GM12878 (cell line): ENCODE measurements at regions not wholly inside any gene's neighbourhood (a gene's known extent, or its start where the extent isn't known, plus 50 kb on each side); places are given as distances from the start of the nearest gene placed in this dataset.
"Not testable (repeated sequence)": the region's sequence is repeated elsewhere in the genome, so short reads cannot be mapped to it uniquely, and the experiment has no call there.

ENCODE experiments used
- ATAC-seq: fragments of 200-7000 bp; cut with Tn5 transposase; 3 replicates; pipeline ENCODE4 v1.9.1; 2020; ENCODE audit warnings: mild to moderate bottlenecking, moderate library complexity
- BruUV-seq: library from RNA; stranded (reverse); fragments of 400-500 nt; replicated peaks from 2 replicates; lab custom pipeline; 2021; lab: Mats Ljungman, UMichigan
- CTCF ChIA-PET: fragments of 300-600 bp; sonication (Branson Sonifier 250); formaldehyde crosslinking; extraction: SDS; loops from one replicate; lab custom pipeline; 2021; ENCODE audit warnings: inconsistent platforms; lab: Yijun Ruan, JAX
- POLR2A ChIA-PET: fragments of 350-600 bp; formaldehyde crosslinking; extraction: SDS; loops from one replicate; lab custom pipeline; 2021; ENCODE audit warnings: inconsistent platforms; lab: Charles Lee
- RAD21 ChIA-PET: fragments of 300-600 bp; sonication (Branson Sonifier 250); formaldehyde crosslinking; loops from one replicate; lab custom pipeline; 2023; ENCODE audit warnings: antibody characterized with exemption; ENCODE audit not compliant: unreplicated experiment; lab: Charles Lee
- SMC1A ChIA-PET: fragments of 300-600 bp; sonication (Branson Sonifier 250); formaldehyde crosslinking; loops from one replicate; lab custom pipeline; 2023; ENCODE audit not compliant: unreplicated experiment, uncharacterized antibody; lab: Charles Lee
- DNase-seq: peaks from one replicate; pipeline ENCODE4 v3.0.0-alpha.2; 2011; ENCODE audit warnings: low read depth, low spot score
- FAIRE-seq: peaks from 3 replicates; lab custom pipeline; 2011; peaks lifted over from hg19 to GRCh38; lab: Jason Lieb, UNC
- H2AFZ ChIP-seq: 2 replicates; pipeline ENCODE4 v1.6.0; 2011; ENCODE audit warnings: low read depth, low read length, control low read depth; ENCODE audit not compliant: control insufficient read depth
- H3K27ac ChIP-seq: 2 replicates; pipeline ENCODE4 v1.5.1; 2011; ENCODE audit warnings: control low read depth; ENCODE audit not compliant: control insufficient read depth, insufficient read depth
- H3K27me3 ChIP-seq, 2 experiments: replicated peaks in 1 of 2; 2 replicates each; pipeline versions ENCODE4 v1.6.0 to v1.6.1; 2011; ENCODE audit warnings: low read length in 1 of 2; ENCODE audit not compliant: control insufficient read depth in 2 of 2, insufficient read depth in 2 of 2
- H3K36me3 ChIP-seq, 2 experiments: 2 replicates each; pipeline ENCODE4 v1.5.1; 2011; ENCODE audit warnings: low read length in 1 of 2; ENCODE audit not compliant: control insufficient read depth in 2 of 2, insufficient read depth in 2 of 2
- H3K4me1 ChIP-seq: 2 replicates; pipeline ENCODE4 v1.6.1; 2011; ENCODE audit warnings: mild to moderate bottlenecking, low read length, moderate library complexity, mixed read lengths; ENCODE audit not compliant: control insufficient read depth, insufficient read depth
- H3K4me2 ChIP-seq: 2 replicates; pipeline ENCODE4 v1.6.0; 2011; ENCODE audit warnings: control low read depth; ENCODE audit not compliant: control insufficient read depth, insufficient read depth
- H3K4me3 ChIP-seq: fragments of 200-600 bp; sonication (generic); 2 replicates; pipeline ENCODE4 v1.5.1; 2016
- H3K79me2 ChIP-seq: 2 replicates; pipeline ENCODE4 v1.6.0; 2011; ENCODE audit warnings: low read length; ENCODE audit not compliant: control insufficient read depth, insufficient read depth
- H3K9ac ChIP-seq: 2 replicates; pipeline ENCODE4 v1.8.0; 2011; ENCODE audit warnings: low read length, control low read depth, mixed read lengths; ENCODE audit not compliant: control insufficient read depth, insufficient read depth
- H3K9me3 ChIP-seq: replicated peaks from 3 replicates; pipeline ENCODE4 v1.5.1; 2011; ENCODE audit warnings: mild to moderate bottlenecking, low read length; ENCODE audit not compliant: control insufficient read depth, insufficient read depth
- H4K20me1 ChIP-seq: 2 replicates; pipeline ENCODE4 v1.6.0; 2011; ENCODE audit not compliant: control insufficient read depth, insufficient read depth
- ATF7 ChIP-seq: fragments of 450-650 bp; IDR thresholded peaks from 2 replicates; pipeline ENCODE4 v1.6.1; 2016; ENCODE audit warnings: low read depth, mild to moderate bottlenecking
- JUND ChIP-seq: IDR thresholded peaks from 2 replicates; pipeline ENCODE4 v1.6.1; 2012; ENCODE audit warnings: low read depth, mild to moderate bottlenecking, low read length, improper control_type of control experiment, moderate library complexity
- MLLT1 ChIP-seq: fragments of 450-650 bp; IDR thresholded peaks from 2 replicates; pipeline ENCODE4 v1.6.1; 2016; ENCODE audit warnings: mild to moderate bottlenecking
- NR2C1 ChIP-seq: fragments of 450-650 bp; IDR thresholded peaks from 2 replicates; pipeline ENCODE4 v1.6.1; 2017; ENCODE audit warnings: antibody characterized with exemption, mild to moderate bottlenecking, moderate library complexity
- PAX5 ChIP-seq: IDR thresholded peaks from 2 replicates; pipeline ENCODE4 v1.6.1; 2011; ENCODE audit warnings: low read depth, low read length, borderline replicate concordance
- RAD21 ChIP-seq: IDR thresholded peaks from 2 replicates; pipeline ENCODE4 v1.6.1; 2011; ENCODE audit warnings: mild to moderate bottlenecking, low read depth, low read length, moderate library complexity; ENCODE audit not compliant: insufficient read depth
- SREBF2 ChIP-seq: IDR thresholded peaks from 2 replicates; pipeline ENCODE4 v1.6.1; 2012; ENCODE audit warnings: mild to moderate bottlenecking, low read length
- TAF1 ChIP-seq: IDR thresholded peaks from 2 replicates; pipeline ENCODE4 v1.6.1; 2011; ENCODE audit warnings: mild to moderate bottlenecking, low read depth, low read length, borderline replicate concordance
- ZBTB11 ChIP-seq: fragments of 450-650 bp; formaldehyde crosslinking; IDR thresholded peaks from 2 replicates; pipeline ENCODE4 v1.5.0; 2022; ENCODE audit warnings: mild to moderate bottlenecking, missing genetic modification characterization
- ZNF274 ChIP-seq: IDR thresholded peaks from one replicate; pipeline ENCODE4 v1.8.0; 2011; ENCODE audit not compliant: insufficient read length, insufficient read depth
- ZZZ3 ChIP-seq: IDR thresholded peaks from 2 replicates; pipeline ENCODE4 v1.6.1; 2011; ENCODE audit warnings: low read depth; ENCODE audit not compliant: control insufficient read depth, insufficient read length
- WGBS: methylation state at CpG from one replicate; pipeline ENCODE4 v1.1.6; 2016; ENCODE audit warnings: low lambda C conversion rate; ENCODE audit not compliant: insufficient replicate concordance, insufficient coverage; ENCODE audit errors: missing lambda C conversion rate; 5-methylcytosine and 5-hydroxymethylcytosine counted together
- in situ Hi-C: fragments of 300-500 bp; cut with MboI; formaldehyde crosslinking; loops from 9 replicates; pipeline ENCODE4 v1.14.3; 2018; ENCODE audit warnings: mixed read lengths
- intact Hi-C: fragments of 100-400 bp; cut with micrococcal nuclease; formaldehyde crosslinking; loops from one replicate; pipeline ENCODE4 v1.14.2; 2022; ENCODE audit not compliant: unreplicated experiment

- not testable (repeated sequence) for H3K36me3 ChIP-seq, FAIRE-seq
These were observed 1631.4 kb upstream of the FLRT2 start for GRCh38 chr14:83898558-83898957.

GRCh38 chr14:83899706-83900105 is 1630.2 kb upstream of the FLRT2 start:
- DNase-seq (no peak), FAIRE-seq (no peak), ATAC-seq (no peak)
- in situ Hi-C loops: no loop called here
- Histone ChIP-seq H3K79me2 (no peaks in the 10 kb centered on the region), H3K9me3 (no peaks in the 10 kb centered on the region), H2AFZ (no peak overlapping the region), H3K4me1 (no peaks in the 10 kb centered on the region), H3K9ac (no peak overlapping the region), H3K27me3 (no peaks in the 10 kb centered on the region), H4K20me1 (no peaks in the 10 kb centered on the region), H3K4me2 (no peak overlapping the region), H3K4me3 (no peak overlapping the region), H3K27ac (no peak overlapping the region), H3K36me3 (no peaks in the 10 kb centered on the region)
- CTCF ChIA-PET: interaction anchor here (2.0 kb wide), 1 partner anchor 9 kb away, joined by 6 read pairs; no protein-coding TSS in a partner anchor
- RAD21 ChIA-PET: no interaction called here
- no TSS peak for BruUV-seq
- intact Hi-C loops: no loop called here
- POLR2A ChIA-PET: no interaction called here
- SMC1A ChIA-PET: interaction anchor here (1.5 kb wide), 1 partner anchor 15 kb away, joined by 4 read pairs; no protein-coding TSS in a partner anchor
- WGBS: 4% methylated on average over 3 of the region's 3 CpGs
- no peak for TF ChIP-seq JUND
- TF ChIP-seq PAX5: no peak
- TF ChIP-seq SREBF2: no peak
- no peak for TF ChIP-seq ATF7
- TF ChIP-seq MLLT1: no peak
- TF ChIP-seq NR2C1: no peak
- TF ChIP-seq ZBTB11 (CRISPR knock-in tag): no peak
- TF ChIP-seq ZZZ3: no peak
- TF ChIP-seq TAF1: no peak
- no peak for TF ChIP-seq RAD21
- TF ChIP-seq ZNF274: no peak

More at GRCh38 chr14:83898558-83898957, 1631.4 kb upstream of the FLRT2 start:
- H3K9me3 ChIP-seq, H2AFZ ChIP-seq, H4K20me1 ChIP-seq, intact Hi-C loops, H3K9ac ChIP-seq, H3K4me2 ChIP-seq, POLR2A ChIA-PET, H3K27ac ChIP-seq, BruUV-seq, H3K27me3 ChIP-seq, ATAC-seq, DNase-seq, in situ Hi-C loops, H3K4me1 ChIP-seq, H3K4me3 ChIP-seq, RAD21 ChIA-PET, H3K79me2 ChIP-seq: not testable (repeated sequence)
- ChIA-PET CTCF (interaction anchor here (2.0 kb wide), 1 partner anchor 8 kb away, joined by 6 read pairs; no protein-coding TSS in a partner anchor), SMC1A (interaction anchor here (1.5 kb wide), 1 partner anchor 13 kb away, joined by 4 read pairs; no protein-coding TSS in a partner anchor)
- 0% methylated on average over 2 of the region's 2 CpGs for WGBS
